Stimulated activated naive CD8-positive, alpha-beta T cell treated with anti-CD3 and anti-CD28 coated beads, Interleukin-15, amount 100 ng/mL, for 72 hours (primary cell): ENCODE measurements at regions not wholly inside any gene's neighbourhood (a gene's known extent, or its start where the extent isn't known, plus 50 kb on each side); places are given as distances from the start of the nearest gene placed in this dataset.

Source experiments
- ATAC-seq: fragments of 150-1000 bp; cut with Tn5 transposase; 2 replicates; pipeline ENCODE4 v1.10.0; 2021; ENCODE audit warnings: mild to moderate bottlenecking, moderate library complexity
- DNase-seq, 2 donors: peaks; one replicate each; pipeline ENCODE4 v3.0.0; 2021 to 2022
- H3K27ac Mint-ChIP-seq, 2 donors: one replicate each; pipeline ENCODE4 v1.8.0; 2022; ENCODE audit warnings: mild to moderate bottlenecking in 2 of 2, mixed read lengths in 2 of 2, moderate library complexity in 2 of 2
- H3K27me3 Mint-ChIP-seq: one replicate; pipeline ENCODE4 v1.8.0; 2022; ENCODE audit warnings: mixed read lengths
- H3K4me1 Mint-ChIP-seq: one replicate; pipeline ENCODE4 v1.8.0; 2022; ENCODE audit warnings: mild to moderate bottlenecking, mixed read lengths
- H3K4me3 Mint-ChIP-seq, 2 donors: one replicate each; pipeline ENCODE4 v1.8.0; 2022; ENCODE audit warnings: mild to moderate bottlenecking in 2 of 2, mixed read lengths in 2 of 2, moderate library complexity in 1 of 2
- H3K9me3 Mint-ChIP-seq, 2 donors: one replicate each; pipeline ENCODE4 v1.8.0; 2022; ENCODE audit warnings: mixed read lengths in 2 of 2

- DNase-seq (no peak), ATAC-seq (no peak)
- peak overlapping the region in 1 of 2 donors; percentile 9 for H3K4me3 Mint-ChIP-seq
- peaks cover 33% of the 10 kb centered on the region for H3K27me3 Mint-ChIP-seq
- H3K27ac Mint-ChIP-seq, result peak overlapping the region in 1 of 2 donors; percentile 77
- peaks cover 3 to 13% of the 10 kb centered on the region in 2 donors for H3K9me3 Mint-ChIP-seq
- H3K4me1 Mint-ChIP-seq, result peaks cover 71% of the 10 kb centered on the region
Measured at GRCh38 chr10:14384915-14385314, 54.2 kb upstream of the FRMD4A start.

- ATAC-seq, result no peak
- Mint-ChIP-seq H3K9me3 (peaks cover 0 to 13% of the 10 kb centered on the region in 2 donors), H3K4me1 (peaks cover 64% of the 10 kb centered on the region), H3K27me3 (peaks cover 36% of the 10 kb centered on the region), H3K27ac (no peak overlapping the region), H3K4me3 (peak overlapping the region in 1 of 2 donors; percentile 2)
- no peak for DNase-seq
Measured at GRCh38 chr10:14384116-14384730, 53.5 kb upstream of the FRMD4A start.

- no peak for ATAC-seq
- H3K27ac Mint-ChIP-seq, result no peak overlapping the region
- H3K4me3 Mint-ChIP-seq, result no peak overlapping the region
- H3K9me3 Mint-ChIP-seq, result peaks cover 0 to 3% of the 10 kb centered on the region in 2 donors
- DNase-seq, result no peak
- peaks cover 31% of the 10 kb centered on the region for H3K27me3 Mint-ChIP-seq
- H3K4me1 Mint-ChIP-seq, result peaks cover 59% of the 10 kb centered on the region
Measured at GRCh38 chr10:14383266-14383665, 52.5 kb upstream of the FRMD4A start.

GRCh38 chr10:14382531-14382930 is 51.8 kb upstream of the FRMD4A start:
- peaks cover 59% of the 10 kb centered on the region for H3K4me1 Mint-ChIP-seq
- H3K27ac Mint-ChIP-seq, result peak overlapping the region in 1 of 2 donors; percentile 16
- no peaks in the 10 kb centered on the region for H3K9me3 Mint-ChIP-seq
- ATAC-seq, result no peak
- H3K27me3 Mint-ChIP-seq, result peaks cover 27% of the 10 kb centered on the region
- H3K4me3 Mint-ChIP-seq, result no peak overlapping the region
- DNase-seq, result no peak

GRCh38 chr10:14382022-14382421 is 51.3 kb upstream of the FRMD4A start:
- Mint-ChIP-seq H3K4me1 (peaks cover 59% of the 10 kb centered on the region), H3K9me3 (no peaks in the 10 kb centered on the region), H3K27me3 (peaks cover 27% of the 10 kb centered on the region), H3K4me3 (peak overlapping the region in 1 of 2 donors; percentile 18), H3K27ac (peak overlapping the region in 1 of 2 donors; percentile 16)
- DNase-seq (peak; percentile 34 to 70), ATAC-seq (peak; percentile 82)

GRCh38 chr10:14381475-14381874 is 50.8 kb upstream of the FRMD4A start:
- ATAC-seq (no peak), DNase-seq (no peak)
- Mint-ChIP-seq H3K27me3 (peaks cover 27% of the 10 kb centered on the region), H3K4me3 (peak overlapping the region in 1 of 2 donors; percentile 18), H3K4me1 (peaks cover 54% of the 10 kb centered on the region), H3K27ac (peak overlapping the region in 1 of 2 donors; percentile 15), H3K9me3 (no peaks in the 10 kb centered on the region)

- Mint-ChIP-seq H3K27me3 (peaks cover 31% of the 10 kb centered on the region), H3K9me3 (no peaks in the 10 kb centered on the region), H3K27ac (no peak overlapping the region), H3K4me1 (peaks cover 50% of the 10 kb centered on the region), H3K4me3 (no peak overlapping the region)
- no peak for ATAC-seq
- DNase-seq, result no peak
Measured at GRCh38 chr10:14380746-14381145, 50.0 kb upstream of the FRMD4A start.
